ENCODE measurements at regions not wholly inside any gene's neighbourhood (a gene's known extent, or its start where the extent isn't known, plus 50 kb on each side); places are given as distances from the start of the nearest gene placed in this dataset.

GRCh38 chr9:21661626-21662025 lies 140.8 kb upstream of the MTAP start:
- ATAC-seq (ENCODE audit: low FRiP score) (no peak), DNase-seq (ENCODE audit: low spot score) (no peak)
- TF ChIP-seq CTCF (IDR thresholded peaks at IDR 0.05): no peak

GRCh38 chr9:21668516-21668915 lies 133.9 kb upstream of the MTAP start:
- DNase-seq (ENCODE audit: low spot score) (no peak), ATAC-seq (ENCODE audit: low FRiP score) (no peak)
- TF ChIP-seq CTCF (IDR thresholded peaks at IDR 0.05): no peak

- DNase-seq (ENCODE audit: low spot score): no peak
- no peak for ATAC-seq (ENCODE audit: low FRiP score)
- TF ChIP-seq CTCF (IDR thresholded peaks at IDR 0.05): no peak
These were observed 132.7 kb upstream of the MTAP start for GRCh38 chr9:21669701-21670100.

- no peak for ATAC-seq (ENCODE audit: low FRiP score)
- DNase-seq (ENCODE audit: low spot score): no peak
- no peak for TF ChIP-seq CTCF (IDR thresholded peaks at IDR 0.05)
These were observed 132.1 kb upstream of the MTAP start for GRCh38 chr9:21670374-21670773.

GRCh38 chr9:21672140-21672539 lies 130.3 kb upstream of the MTAP start:
- TF ChIP-seq CTCF (IDR thresholded peaks at IDR 0.05): no peak
- ATAC-seq (ENCODE audit: low FRiP score) (no peak), DNase-seq (ENCODE audit: low spot score) (no peak)

- ATAC-seq (ENCODE audit: low FRiP score) (no peak), DNase-seq (ENCODE audit: low spot score) (no peak)
- TF ChIP-seq CTCF (IDR thresholded peaks at IDR 0.05): no peak
These were observed 129.7 kb upstream of the MTAP start for GRCh38 chr9:21672761-21673160.

- no peak for TF ChIP-seq CTCF (IDR thresholded peaks at IDR 0.05)
- ATAC-seq (ENCODE audit: low FRiP score) (no peak), DNase-seq (ENCODE audit: low spot score) (no peak)
These were observed 127.5 kb upstream of the MTAP start for GRCh38 chr9:21674894-21675293.
